Spleen (tissue), 11 donors: ENCODE measurements at regions not wholly inside any gene's neighbourhood (a gene's known extent, or its start where the extent isn't known, plus 50 kb on each side); places are given as distances from the start of the nearest gene placed in this dataset.

ENCODE experiments used
- DNase-seq: peaks from one replicate; pipeline ENCODE4 v3.0.0-alpha.2; 2020
- H3K27ac ChIP-seq, 8 donors: fragments of 200-600 bp; sonication (generic) in 7 of 8; 1 replicate in 4 of 8; 2 replicates in 4 of 8; pipeline versions ENCODE4 v1.5.0 to v1.8.0; 2016 to 2021; ENCODE audit warnings: inconsistent platforms in 4 of 8, mild to moderate bottlenecking in 4 of 8, moderate library complexity in 1 of 8
- H3K27me3 ChIP-seq, 7 donors: fragments of 200-600 bp; sonication (generic) in 6 of 7; replicated peaks in 1 of 7; 1 replicate in 4 of 7; 2 replicates in 3 of 7; pipeline versions ENCODE4 v1.5.0 to v1.8.0; 2016 to 2021; ENCODE audit warnings: inconsistent platforms in 3 of 7, mild to moderate bottlenecking in 1 of 7
- H3K36me3 ChIP-seq, 6 donors: fragments of 200-600 bp; sonication (generic) in 5 of 6; 1 replicate in 4 of 6; 2 replicates in 2 of 6; pipeline versions ENCODE4 v1.5.0 to v1.8.0; 2016 to 2021; ENCODE audit warnings: inconsistent platforms in 2 of 6
- H3K4me1 ChIP-seq, 6 donors: fragments of 200-600 bp; sonication (generic) in 5 of 6; 1 replicate in 3 of 6; 2 replicates in 3 of 6; pipeline versions ENCODE4 v1.5.0 to v1.8.0; 2016 to 2021; ENCODE audit warnings: inconsistent platforms in 3 of 6
- H3K4me3 ChIP-seq, 8 donors: fragments of 200-600 bp; sonication (generic) in 7 of 8; 1 replicate in 4 of 8; 2 replicates in 4 of 8; pipeline versions ENCODE4 v1.5.0 to v1.8.0; 2016 to 2021; ENCODE audit warnings: inconsistent platforms in 4 of 8, mild to moderate bottlenecking in 4 of 8, moderate library complexity in 2 of 8
- H3K9me3 ChIP-seq, 8 donors: fragments of 200-600 bp; sonication (generic) in 7 of 8; 1 replicate in 4 of 8; 2 replicates in 4 of 8; pipeline versions ENCODE4 v1.5.0 to v1.8.0; 2016 to 2021; ENCODE audit warnings: inconsistent platforms in 4 of 8
- CTCF ChIP-seq, 11 experiments: fragments of 200-600 bp in 7 of 11; fragments of 450-650 bp in 4 of 11; sonication (generic) in 4 of 11; IDR thresholded peaks in 8 of 11; conservative IDR thresholded peaks in 3 of 11; 1 replicate in 7 of 11; 2 replicates in 4 of 11; pipeline versions ENCODE4 v1.4.0 to v1.8.0; 2016 to 2021; ENCODE audit warnings: antibody characterized with exemption in 11 of 11, inconsistent platforms in 4 of 11, mild to moderate bottlenecking in 1 of 11
- POLR2A ChIP-seq, 3 donors: fragments of 450-650 bp; IDR thresholded peaks; one replicate each; pipeline ENCODE4 v1.5.1; 2017; ENCODE audit warnings: antibody characterized with exemption in 3 of 3, mild to moderate bottlenecking in 1 of 3
- POLR2AphosphoS5 ChIP-seq, 3 donors: sonication (generic); formaldehyde crosslinking; IDR thresholded peaks; one replicate each; pipeline ENCODE4 v1.5.1; 2017; ENCODE audit warnings: antibody characterized with exemption in 3 of 3
- whole genome bisulfite sequencing, 5 donors: extraction: QIAGEN DNeasy Blood & Tissue Kit in 3 of 5; methylation state at CpG; one replicate each; pipeline versions ENCODE4 v1.1.5 to v1.1.7; 2013 to 2018; 5-methylcytosine and 5-hydroxymethylcytosine counted together
- intact Hi-C: fragments of 100-400 bp; cut with DNase I; formaldehyde crosslinking; loops from one replicate; pipeline ENCODE4 v1.15.0; 2023; ENCODE audit warnings: low total_unique reads
- donor health status: healthy with polysubstance abuse.
- donor health status: DM: no; HTN: no; CAD: no; lungs with moderate emphysema.
- donor health status: DM: no; HTN: no; CAD: no.
- donor health status: Bipolar disorder and iron deficiency.
- donor health status: healthy.
- donor health status: DM: no; HTN: no; CAD: no.
- donor health status: DM: yes; HTN: yes; CAD: no.

- peaks cover 0 to 4% (median 0%) of the 10 kb centered on the region in 6 donors for H3K4me1 ChIP-seq
- 65 to 88% (median 76%) methylated on average over 3 of the region's 3 CpGs for WGBS, 5 donors
- no peak overlapping the region for H3K27ac ChIP-seq
- intact Hi-C loops: loop anchor here (10.0 kb wide), 1 partner anchor 1045 kb away; no protein-coding TSS in a partner anchor
- H3K9me3 ChIP-seq: peaks cover 0 to 7% (median 0%) of the 10 kb centered on the region in 8 donors
- no peak overlapping the region for H3K4me3 ChIP-seq
- DNase-seq: no peak
- H3K36me3 ChIP-seq: no peaks in the 10 kb centered on the region
- TF ChIP-seq CTCF (IDR thresholded peaks at IDR 0.05 in 8 of 11, conservative IDR thresholded peaks at IDR 0.05 in 3 of 11): no peak
- no peak for TF ChIP-seq POLR2AphosphoS5 (IDR thresholded peaks at IDR 0.05)
- no peak for TF ChIP-seq POLR2A (IDR thresholded peaks at IDR 0.05)
- H3K27me3 ChIP-seq: no peaks in the 10 kb centered on the region
Observed at GRCh38 chr10:30759423-30759822, 129.9 kb upstream of the LYZL2 start.

- H3K4me3 ChIP-seq: no peak overlapping the region
- DNase-seq: no peak
- no peaks in the 10 kb centered on the region for H3K27me3 ChIP-seq
- no peak for TF ChIP-seq POLR2A (IDR thresholded peaks at IDR 0.05)
- TF ChIP-seq POLR2AphosphoS5 (IDR thresholded peaks at IDR 0.05): no peak
- no peak for TF ChIP-seq CTCF (IDR thresholded peaks at IDR 0.05 in 8 of 11, conservative IDR thresholded peaks at IDR 0.05 in 3 of 11)
- intact Hi-C loops: loop anchor here (10.0 kb wide), 1 partner anchor 1046 kb away; no protein-coding TSS in a partner anchor
- no peaks in the 10 kb centered on the region for H3K36me3 ChIP-seq
- H3K4me1 ChIP-seq: no peaks in the 10 kb centered on the region
- WGBS, 5 donors: 71 to 88% (median 83%) methylated on average over 1 of the region's 1 CpG
- no peak overlapping the region for H3K27ac ChIP-seq
- peaks cover 0 to 7% (median 0%) of the 10 kb centered on the region in 8 donors for H3K9me3 ChIP-seq
Observed at GRCh38 chr10:30758338-30758737, 128.8 kb upstream of the LYZL2 start.

GRCh38 chr10:30756896-30757295 is 127.3 kb upstream of the LYZL2 start:
- H3K27me3 ChIP-seq: no peaks in the 10 kb centered on the region
- peaks cover 0 to 7% (median 0%) of the 10 kb centered on the region in 8 donors for H3K9me3 ChIP-seq
- TF ChIP-seq POLR2AphosphoS5 (IDR thresholded peaks at IDR 0.05) (no peak), CTCF (IDR thresholded peaks at IDR 0.05 in 8 of 11, conservative IDR thresholded peaks at IDR 0.05 in 3 of 11) (no peak), POLR2A (IDR thresholded peaks at IDR 0.05) (no peak)
- no peak overlapping the region for H3K27ac ChIP-seq
- H3K36me3 ChIP-seq: no peaks in the 10 kb centered on the region
- intact Hi-C loops: loop anchor here (10.0 kb wide), 1 partner anchor 1048 kb away; no protein-coding TSS in a partner anchor
- no peak for DNase-seq
- peaks cover 0 to 3% (median 0%) of the 10 kb centered on the region in 6 donors for H3K4me1 ChIP-seq
- 90 to 96% (median 95%) methylated on average over 3 of the region's 3 CpGs for WGBS, 5 donors
- H3K4me3 ChIP-seq: no peak overlapping the region

GRCh38 chr10:30756151-30756550 is 126.6 kb upstream of the LYZL2 start:
- intact Hi-C loops: loop anchor here (10.0 kb wide), 1 partner anchor 1049 kb away; no protein-coding TSS in a partner anchor

More at GRCh38 chr10:30756151-30756550, 126.6 kb upstream of the LYZL2 start:
- Histone ChIP-seq H3K27ac (no peak overlapping the region), H3K4me1 (peaks cover 0 to 11% (median 0%) of the 10 kb centered on the region in 6 donors), H3K27me3 (no peaks in the 10 kb centered on the region), H3K9me3 (peaks cover 0 to 3% (median 0%) of the 10 kb centered on the region in 8 donors), H3K4me3 (no peak overlapping the region), H3K36me3 (no peaks in the 10 kb centered on the region)
- no peak for DNase-seq
- 86 to 94% (median 90%) methylated on average over 2 of the region's 2 CpGs for WGBS, 5 donors
- TF ChIP-seq POLR2AphosphoS5 (IDR thresholded peaks at IDR 0.05): no peak
- no peak for TF ChIP-seq CTCF (IDR thresholded peaks at IDR 0.05 in 8 of 11, conservative IDR thresholded peaks at IDR 0.05 in 3 of 11)
- no peak for TF ChIP-seq POLR2A (IDR thresholded peaks at IDR 0.05)
